Smooth muscle cell (in vitro differentiated cells): ENCODE measurements at regions not wholly inside any gene's neighbourhood (a gene's known extent, or its start where the extent isn't known, plus 50 kb on each side); places are given as distances from the start of the nearest gene placed in this dataset.
A peak's percentile ranks its signal among the peaks of the same experiment; 100 is the strongest.

Source experiments
- DNase-seq: peaks from one replicate; lab custom pipeline; 2025; ENCODE audit not compliant: unreplicated experiment; lab: John Stamatoyannopoulos, UW
- H2AFZ ChIP-seq: fragments of 200-600 bp; sonication (generic); 2 replicates; pipeline ENCODE4 v1.6.0; 2016; ENCODE audit warnings: antibody characterized with exemption, low read depth, mild to moderate bottlenecking
- H3F3A ChIP-seq: fragments of 200-600 bp; sonication (generic); 2 replicates; pipeline ENCODE4 v1.6.0; 2017; ENCODE audit warnings: antibody characterized with exemption, low read depth
- H3K27ac ChIP-seq: fragments of 200-600 bp; sonication (generic); 2 replicates; pipeline ENCODE4 v1.5.1; 2016; ENCODE audit warnings: low read depth, mild to moderate bottlenecking
- H3K27me3 ChIP-seq: fragments of 200-600 bp; sonication (generic); 2 replicates; pipeline ENCODE4 v1.6.1; 2016; ENCODE audit warnings: low read depth, mild to moderate bottlenecking
- H3K36me3 ChIP-seq: fragments of 200-600 bp; sonication (generic); 2 replicates; pipeline ENCODE4 v1.5.1; 2016; ENCODE audit warnings: low read depth
- H3K4me1 ChIP-seq: fragments of 200-600 bp; sonication (generic); 2 replicates; pipeline ENCODE4 v1.5.1; 2016; ENCODE audit warnings: low read depth
- H3K4me2 ChIP-seq: fragments of 200-600 bp; sonication (generic); 2 replicates; pipeline ENCODE4 v1.6.0; 2016; ENCODE audit warnings: mild to moderate bottlenecking
- H3K4me3 ChIP-seq: fragments of 200-600 bp; sonication (generic); 2 replicates; pipeline ENCODE4 v1.5.1; 2016; ENCODE audit warnings: mild to moderate bottlenecking
- H3K79me2 ChIP-seq: fragments of 200-600 bp; sonication (generic); 2 replicates; pipeline ENCODE4 v1.6.0; 2016; ENCODE audit warnings: low read depth, mild to moderate bottlenecking
- H3K9ac ChIP-seq: fragments of 200-600 bp; sonication (generic); 2 replicates; pipeline ENCODE4 v1.6.0; 2016; ENCODE audit warnings: low read depth
- H3K9me3 ChIP-seq: fragments of 200-600 bp; sonication (generic); replicated peaks from 2 replicates; pipeline ENCODE4 v1.5.1; 2016; ENCODE audit warnings: low read depth
- H4K20me1 ChIP-seq: fragments of 200-600 bp; sonication (generic); 2 replicates; pipeline ENCODE4 v1.6.0; 2016; ENCODE audit warnings: low read depth
- WGBS: methylation state at CpG from one replicate; pipeline ENCODE4 v1.1.7; 2016; ENCODE audit warnings: low lambda C conversion rate; 5-methylcytosine and 5-hydroxymethylcytosine counted together
- TF ChIP-seq, protein P1 (sequence below): fragments of 200-600 bp; sonication (generic); IDR thresholded peaks from 2 replicates; pipeline ENCODE4 v1.5.1; 2017; ENCODE audit warnings: borderline replicate concordance, mild to moderate bottlenecking, antibody characterized with exemption; ENCODE audit not compliant: insufficient read depth, poor library complexity, severe bottlenecking

DNA sequence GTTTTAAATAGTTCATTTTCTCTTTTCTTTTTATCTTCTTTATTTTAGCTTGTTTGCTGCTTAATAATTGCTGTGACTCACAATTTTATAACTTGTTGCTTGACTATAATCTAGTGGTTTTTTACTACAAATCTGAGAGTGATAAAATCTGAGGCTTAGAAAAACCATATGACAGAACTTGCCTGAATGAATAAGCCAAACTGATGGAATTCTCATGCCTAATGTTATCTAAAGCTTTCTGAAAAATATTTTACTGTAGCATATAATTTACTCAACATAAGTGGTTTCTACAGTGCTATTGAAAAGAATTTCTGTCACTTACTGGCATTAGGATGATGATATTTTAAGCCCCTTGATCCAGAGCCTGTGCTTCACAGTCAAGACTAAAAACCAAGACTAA lies 175.1 kb downstream of the VGLL3 start:
- Histone ChIP-seq H3K27ac (no peak overlapping the region), H3K36me3 (no peaks in the 10 kb centered on the region), H3K4me2 (peak overlapping the region; percentile 4), H2AFZ (no peak overlapping the region), H3K9ac (no peak overlapping the region), H3K4me3 (no peak overlapping the region), H4K20me1 (no peaks in the 10 kb centered on the region), H3K9me3 (no peaks in the 10 kb centered on the region), H3K27me3 (no peaks in the 10 kb centered on the region), H3F3A (no peaks in the 10 kb centered on the region), H3K79me2 (no peaks in the 10 kb centered on the region), H3K4me1 (peaks cover 3% of the 10 kb centered on the region)
- TF ChIP-seq, protein P1, sequence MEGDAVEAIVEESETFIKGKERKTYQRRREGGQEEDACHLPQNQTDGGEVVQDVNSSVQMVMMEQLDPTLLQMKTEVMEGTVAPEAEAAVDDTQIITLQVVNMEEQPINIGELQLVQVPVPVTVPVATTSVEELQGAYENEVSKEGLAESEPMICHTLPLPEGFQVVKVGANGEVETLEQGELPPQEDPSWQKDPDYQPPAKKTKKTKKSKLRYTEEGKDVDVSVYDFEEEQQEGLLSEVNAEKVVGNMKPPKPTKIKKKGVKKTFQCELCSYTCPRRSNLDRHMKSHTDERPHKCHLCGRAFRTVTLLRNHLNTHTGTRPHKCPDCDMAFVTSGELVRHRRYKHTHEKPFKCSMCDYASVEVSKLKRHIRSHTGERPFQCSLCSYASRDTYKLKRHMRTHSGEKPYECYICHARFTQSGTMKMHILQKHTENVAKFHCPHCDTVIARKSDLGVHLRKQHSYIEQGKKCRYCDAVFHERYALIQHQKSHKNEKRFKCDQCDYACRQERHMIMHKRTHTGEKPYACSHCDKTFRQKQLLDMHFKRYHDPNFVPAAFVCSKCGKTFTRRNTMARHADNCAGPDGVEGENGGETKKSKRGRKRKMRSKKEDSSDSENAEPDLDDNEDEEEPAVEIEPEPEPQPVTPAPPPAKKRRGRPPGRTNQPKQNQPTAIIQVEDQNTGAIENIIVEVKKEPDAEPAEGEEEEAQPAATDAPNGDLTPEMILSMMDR, result no peak
- DNase-seq, result no peak

DNA sequence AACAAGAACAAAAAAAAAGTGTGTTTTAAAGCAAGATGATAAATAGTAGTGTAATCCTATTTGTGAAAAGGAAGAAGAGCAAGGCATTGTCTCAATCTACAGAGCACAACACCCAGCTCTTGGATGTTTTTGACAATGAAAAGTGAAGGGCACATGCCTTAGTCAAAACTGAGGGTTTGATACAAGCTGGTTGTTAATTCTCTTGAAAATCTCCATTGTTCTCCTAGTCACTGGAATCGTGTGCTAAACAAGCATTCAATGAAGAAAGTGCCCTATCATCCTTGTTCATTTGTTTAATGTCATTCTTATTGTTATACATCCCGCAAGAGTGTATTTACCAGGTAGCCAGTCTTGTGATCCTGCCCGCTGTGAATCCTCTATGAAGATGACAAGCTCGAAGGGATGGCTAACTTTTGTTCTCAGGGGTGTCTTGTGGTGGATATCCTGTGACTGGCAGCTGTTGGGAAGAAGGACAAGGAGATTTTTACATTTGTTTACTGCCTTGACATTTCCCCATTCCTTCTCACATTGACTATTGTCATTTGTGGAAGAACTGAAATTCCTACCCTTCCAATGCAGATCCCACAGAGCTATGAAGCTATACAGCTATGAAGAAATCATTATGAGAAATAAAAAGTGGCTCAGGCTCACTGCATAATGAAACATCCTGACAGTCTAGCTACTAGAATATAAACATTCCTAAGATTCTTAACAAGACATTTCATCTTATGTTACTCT lies 175.9 kb downstream of the VGLL3 start:
- Histone ChIP-seq H3K4me3 (no peak overlapping the region), H2AFZ (no peak overlapping the region), H3K27ac (no peak overlapping the region), H3F3A (no peaks in the 10 kb centered on the region), H4K20me1 (no peaks in the 10 kb centered on the region), H3K27me3 (no peaks in the 10 kb centered on the region), H3K9ac (no peak overlapping the region), H3K4me1 (peaks cover 3% of the 10 kb centered on the region), H3K79me2 (no peaks in the 10 kb centered on the region), H3K36me3 (no peaks in the 10 kb centered on the region), H3K4me2 (peak overlapping the region; percentile 12), H3K9me3 (no peaks in the 10 kb centered on the region)
- no peak for DNase-seq
- TF ChIP-seq, protein P1, result no peak
- WGBS, result 44% methylated on average over 4 of the region's 4 CpGs

DNA sequence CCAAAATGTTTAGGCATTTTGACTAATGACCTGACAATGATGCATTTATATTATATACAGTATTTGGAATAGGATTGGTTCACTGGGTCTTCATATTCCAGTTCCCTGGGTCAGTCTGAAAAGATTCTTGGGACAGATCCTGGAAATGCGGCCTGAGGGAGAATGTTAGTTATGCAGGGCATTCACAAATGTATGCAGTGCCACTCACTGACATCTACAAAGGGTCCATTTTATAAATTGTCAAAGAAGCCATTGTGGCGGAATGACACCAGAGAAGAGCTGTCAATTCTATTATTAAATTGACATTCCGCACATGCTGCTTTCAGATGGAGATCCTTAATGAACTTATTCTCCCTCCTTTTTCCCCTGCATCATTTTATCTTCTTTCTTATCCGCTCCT lies 176.6 kb downstream of the VGLL3 start:
- Histone ChIP-seq H2AFZ (no peak overlapping the region), H3K36me3 (no peaks in the 10 kb centered on the region), H3K27ac (no peak overlapping the region), H3K4me1 (peaks cover 3% of the 10 kb centered on the region), H3K9me3 (no peaks in the 10 kb centered on the region), H3K9ac (no peak overlapping the region), H3K4me3 (no peak overlapping the region), H4K20me1 (no peaks in the 10 kb centered on the region), H3F3A (no peaks in the 10 kb centered on the region), H3K4me2 (no peak overlapping the region), H3K79me2 (no peaks in the 10 kb centered on the region), H3K27me3 (no peaks in the 10 kb centered on the region)
- WGBS, result 92% methylated on average over 4 of the region's 4 CpGs
- no peak for DNase-seq
- TF ChIP-seq, protein P1, result no peak

DNA sequence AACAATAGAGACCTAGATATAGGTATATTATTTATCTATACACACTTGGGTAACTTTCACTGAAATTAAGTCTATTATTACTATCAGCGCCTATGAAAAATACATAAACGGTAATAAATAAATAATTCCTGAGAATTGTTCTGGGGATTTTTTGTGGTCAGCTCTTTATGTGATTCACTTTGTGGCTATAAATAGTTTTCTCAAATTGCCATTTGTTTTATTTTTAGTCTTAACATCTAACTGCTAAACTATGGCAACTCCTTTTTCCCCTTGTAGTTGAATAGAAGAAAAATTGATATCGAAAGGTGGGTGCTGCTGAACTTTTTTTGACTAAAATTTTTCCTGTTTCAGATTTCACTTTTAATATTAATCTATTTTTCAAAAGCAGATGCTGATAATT lies 189.0 kb downstream of the VGLL3 start:
- Histone ChIP-seq H3K4me2 (no peak overlapping the region), H3K36me3 (no peaks in the 10 kb centered on the region), H3K4me3 (no peak overlapping the region), H2AFZ (no peak overlapping the region), H3K9ac (no peak overlapping the region), H3K27ac (no peak overlapping the region), H3K79me2 (no peaks in the 10 kb centered on the region), H3K27me3 (no peaks in the 10 kb centered on the region), H3K4me1 (no peaks in the 10 kb centered on the region), H4K20me1 (no peaks in the 10 kb centered on the region), H3K9me3 (no peaks in the 10 kb centered on the region), H3F3A (no peaks in the 10 kb centered on the region)
- 93% methylated on average over 3 of the region's 3 CpGs for WGBS
- TF ChIP-seq, protein P1, result no peak
- no peak for DNase-seq
